GM12878 (cell line): ENCODE measurements at regions not wholly inside any gene's neighbourhood (a gene's known extent, or its start where the extent isn't known, plus 50 kb on each side); places are given as distances from the start of the nearest gene placed in this dataset.

Source experiments
- TCF12 ChIP-seq: IDR thresholded peaks from 2 replicates; pipeline ENCODE4 v1.6.1; 2011; ENCODE audit warnings: low read depth, mild to moderate bottlenecking, low read length
- ZBTB4 ChIP-seq: fragments of 450-650 bp; formaldehyde crosslinking; IDR thresholded peaks from 2 replicates; pipeline ENCODE4 v1.4.0; 2022; ENCODE audit warnings: mild to moderate bottlenecking, moderate library complexity

DNA sequence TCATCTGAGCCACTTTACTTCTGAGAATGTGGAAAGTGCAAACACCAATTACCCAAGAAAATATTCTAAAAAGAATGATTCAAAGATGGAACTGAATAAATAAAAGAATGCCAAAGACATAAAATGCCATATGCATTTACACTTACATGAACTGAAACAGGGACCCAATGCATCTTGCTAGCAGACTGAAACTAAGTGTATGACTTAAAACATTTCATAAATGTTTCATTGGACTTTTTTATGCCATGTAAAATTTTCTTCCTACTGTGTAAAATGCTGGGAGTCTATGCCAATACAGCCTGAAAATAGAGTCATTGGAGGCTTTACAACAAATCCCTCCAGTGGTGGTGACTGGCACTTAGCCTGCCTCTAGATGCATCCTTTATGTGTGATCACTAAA, 735.1 kb upstream of the CCDC54 start:
- no peak for TF ChIP-seq ZBTB4 (CRISPR knock-in tag)
- TF ChIP-seq TCF12: no peak
